ENCODE measurements at regions not wholly inside any gene's neighbourhood (a gene's known extent, or its start where the extent isn't known, plus 50 kb on each side); places are given as distances from the start of the nearest gene placed in this dataset.

DNA sequence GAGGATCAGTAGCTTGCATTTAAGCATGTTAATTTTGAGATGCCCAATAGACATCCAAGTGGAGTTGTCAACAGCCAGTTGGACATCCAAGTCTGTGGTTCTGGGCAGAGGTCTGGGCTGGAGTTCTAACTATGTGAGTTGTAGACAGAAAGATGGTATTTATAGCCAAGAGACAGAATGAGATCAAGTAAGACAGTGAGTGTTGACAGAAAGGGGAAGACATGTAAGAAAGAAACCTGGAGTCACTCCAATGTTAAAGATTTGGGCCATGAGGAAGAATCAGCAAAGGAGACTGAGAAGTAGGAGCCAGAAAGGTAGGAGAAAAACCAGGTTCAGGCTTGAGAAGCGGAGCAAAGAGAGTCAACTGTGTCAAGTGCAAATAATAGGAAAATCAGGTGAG is 95.5 kb upstream of the PUM3 start:
- no peak for TF ChIP-seq POLR2A (IDR thresholded peaks at IDR 0.05)
- TF ChIP-seq, protein P1, sequence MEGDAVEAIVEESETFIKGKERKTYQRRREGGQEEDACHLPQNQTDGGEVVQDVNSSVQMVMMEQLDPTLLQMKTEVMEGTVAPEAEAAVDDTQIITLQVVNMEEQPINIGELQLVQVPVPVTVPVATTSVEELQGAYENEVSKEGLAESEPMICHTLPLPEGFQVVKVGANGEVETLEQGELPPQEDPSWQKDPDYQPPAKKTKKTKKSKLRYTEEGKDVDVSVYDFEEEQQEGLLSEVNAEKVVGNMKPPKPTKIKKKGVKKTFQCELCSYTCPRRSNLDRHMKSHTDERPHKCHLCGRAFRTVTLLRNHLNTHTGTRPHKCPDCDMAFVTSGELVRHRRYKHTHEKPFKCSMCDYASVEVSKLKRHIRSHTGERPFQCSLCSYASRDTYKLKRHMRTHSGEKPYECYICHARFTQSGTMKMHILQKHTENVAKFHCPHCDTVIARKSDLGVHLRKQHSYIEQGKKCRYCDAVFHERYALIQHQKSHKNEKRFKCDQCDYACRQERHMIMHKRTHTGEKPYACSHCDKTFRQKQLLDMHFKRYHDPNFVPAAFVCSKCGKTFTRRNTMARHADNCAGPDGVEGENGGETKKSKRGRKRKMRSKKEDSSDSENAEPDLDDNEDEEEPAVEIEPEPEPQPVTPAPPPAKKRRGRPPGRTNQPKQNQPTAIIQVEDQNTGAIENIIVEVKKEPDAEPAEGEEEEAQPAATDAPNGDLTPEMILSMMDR (IDR thresholded peaks at IDR 0.05): no peak
- Histone ChIP-seq H3K4me1 (no peaks in the 10 kb centered on the region), H3K27me3 (no peaks in the 10 kb centered on the region), H3K9me3 (no peaks in the 10 kb centered on the region), H3K36me3 (ENCODE audit: low read depth, missing control alignments) (no peaks in the 10 kb centered on the region), H3K27ac (no peak overlapping the region), H3K4me3 (no peak overlapping the region)
- WGBS, 2 donors: 82 to 97% methylated on average over 1 of the region's 1 CpG
- DNase-seq: no peak
- intact Hi-C loops (cut with DNase I; ENCODE audit: low total_unique reads): no loop called here

DNA sequence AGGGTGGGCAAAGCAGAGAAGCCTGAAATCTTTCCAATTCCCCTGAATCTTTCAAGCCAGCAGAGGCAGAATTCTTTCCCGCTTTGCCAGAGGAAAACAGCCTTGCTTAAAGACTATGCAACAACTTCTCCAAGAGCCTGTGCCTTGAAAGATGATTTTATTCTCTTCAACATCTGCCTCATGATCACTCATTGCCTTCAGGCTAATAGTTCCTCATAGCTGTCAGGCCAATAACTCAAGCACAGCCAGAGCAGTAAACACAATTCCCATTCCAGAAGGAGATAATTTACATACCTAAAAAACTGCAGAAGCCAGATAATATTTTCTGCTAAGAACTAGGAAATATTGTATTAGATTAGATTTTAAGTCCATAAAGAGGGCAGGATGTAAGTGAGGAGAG is 92.3 kb upstream of the PUM3 start:
- no peaks in the 10 kb centered on the region for H3K9me3 ChIP-seq
- H3K4me1 ChIP-seq: no peaks in the 10 kb centered on the region
- H3K4me3 ChIP-seq: no peak overlapping the region
- intact Hi-C loops (cut with DNase I; ENCODE audit: low total_unique reads): no loop called here
- H3K27ac ChIP-seq: no peak overlapping the region
- 50 to 77% methylated on average over 1 of the region's 1 CpG for WGBS, 2 donors
- DNase-seq: no peak
- H3K36me3 ChIP-seq (ENCODE audit: low read depth, missing control alignments): no peaks in the 10 kb centered on the region
- TF ChIP-seq, protein P1 (IDR thresholded peaks at IDR 0.05): no peak
- no peak for TF ChIP-seq POLR2A (IDR thresholded peaks at IDR 0.05)
- H3K27me3 ChIP-seq: no peaks in the 10 kb centered on the region

GRCh38 chr9:2934883-2935282 is 91.0 kb upstream of the PUM3 start:
- Histone ChIP-seq H3K27me3 (no peaks in the 10 kb centered on the region), H3K36me3 (ENCODE audit: low read depth, missing control alignments) (no peaks in the 10 kb centered on the region), H3K9me3 (no peaks in the 10 kb centered on the region), H3K27ac (no peak overlapping the region), H3K4me3 (no peak overlapping the region), H3K4me1 (no peaks in the 10 kb centered on the region)
- no peak for DNase-seq
- 50 to 85% methylated on average over 1 to 5 of the region's 7 CpGs for WGBS, 2 donors
- no peak for TF ChIP-seq POLR2A (IDR thresholded peaks at IDR 0.05)
- TF ChIP-seq, protein P1 (IDR thresholded peaks at IDR 0.05): no peak
- intact Hi-C loops (cut with DNase I; ENCODE audit: low total_unique reads): no loop called here

DNA sequence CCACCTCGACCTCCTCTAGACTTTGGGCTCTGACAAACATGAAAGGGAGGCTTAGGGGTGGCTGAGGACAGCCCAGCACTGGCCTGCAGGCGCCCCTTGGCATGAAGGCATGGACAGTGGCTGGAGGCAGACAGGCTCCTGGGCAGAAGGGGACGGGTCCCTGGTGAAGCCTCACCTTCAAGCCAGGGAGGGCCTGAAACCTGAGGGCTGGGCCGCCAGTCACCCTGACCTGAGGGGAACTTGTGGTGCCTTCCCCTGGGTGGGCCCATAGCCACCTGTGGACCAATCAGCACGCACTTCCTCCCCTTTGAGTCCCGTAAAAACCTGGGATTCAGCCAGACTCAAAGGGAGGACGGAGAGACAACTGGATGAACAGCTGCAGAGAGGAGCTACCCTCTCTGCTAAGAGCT is 90.4 kb upstream of the PUM3 start:
- H3K27me3 ChIP-seq: no peaks in the 10 kb centered on the region
- no peak for DNase-seq
- WGBS, 2 donors: 35 to 70% methylated on average over 4 to 7 of the region's 7 CpGs
- no peaks in the 10 kb centered on the region for H3K9me3 ChIP-seq
- intact Hi-C loops (cut with DNase I; ENCODE audit: low total_unique reads): no loop called here
- H3K4me3 ChIP-seq: no peak overlapping the region
- no peak overlapping the region for H3K27ac ChIP-seq
- H3K4me1 ChIP-seq: no peaks in the 10 kb centered on the region
- TF ChIP-seq, protein P1 (IDR thresholded peaks at IDR 0.05): no peak
- TF ChIP-seq POLR2A (IDR thresholded peaks at IDR 0.05): no peak
- H3K36me3 ChIP-seq (ENCODE audit: low read depth, missing control alignments): no peaks in the 10 kb centered on the region

Data from testis (tissue), 2 donors.